B cell (primary cell): ENCODE measurements at regions not wholly inside any gene's neighbourhood (a gene's known extent, or its start where the extent isn't known, plus 50 kb on each side); places are given as distances from the start of the nearest gene placed in this dataset.

Experiments used
- ATAC-seq: fragments of 200-7000 bp; cut with Tn5 transposase; one replicate; pipeline ENCODE4 v1.10.0; 2021; ENCODE audit warnings: low read depth, mild to moderate bottlenecking, moderate number of reproducible peaks, moderate library complexity
- CTCF ChIA-PET: fragments of 350-600 bp; sonication (Branson Sonifier 250); formaldehyde crosslinking; loops from one replicate; lab custom pipeline; 2021; ENCODE audit warnings: antibody characterized with exemption, inconsistent platforms; lab: Charles Lee
- POLR2A ChIA-PET: fragments of 350-600 bp; sonication (Branson Sonifier 250); formaldehyde crosslinking; loops from one replicate; lab custom pipeline; 2021; ENCODE audit warnings: antibody characterized with exemption; lab: Charles Lee
- DNase-seq: peaks from one replicate; pipeline ENCODE4 v3.0.0; 2013
- H2AFZ ChIP-seq: 2 replicates; pipeline ENCODE4 v1.6.1; 2012; ENCODE audit warnings: mild to moderate bottlenecking, low read depth, low read length; ENCODE audit not compliant: insufficient read depth, poor library complexity, severe bottlenecking
- H3K27ac ChIP-seq, 2 donors: 1 replicate in 1 of 2; 2 replicates in 1 of 2; pipeline ENCODE4 v1.5.1; 2012 to 2013; ENCODE audit warnings: low read length in 2 of 2, mild to moderate bottlenecking in 2 of 2, moderate library complexity in 1 of 2
- H3K27me3 ChIP-seq, 4 experiments: fragments of 200-600 bp in 1 of 4; sonication (generic) in 1 of 4; replicated peaks in 1 of 4; 1 replicate in 2 of 4; 2 replicates in 2 of 4; pipeline versions ENCODE4 v1.6.1 to v1.7.0; 2013 to 2016; ENCODE audit warnings: low read length in 3 of 4, mild to moderate bottlenecking in 2 of 4, mixed read lengths in 1 of 4, moderate library complexity in 1 of 4; ENCODE audit not compliant: insufficient read depth in 4 of 4, control insufficient read depth in 3 of 4; ENCODE audit errors: control extremely low read depth in 1 of 4
- H3K36me3 ChIP-seq, 2 experiments: replicated peaks in 1 of 2; 1 replicate in 1 of 2; 2 replicates in 1 of 2; pipeline versions ENCODE4 v1.6.1 to v1.7.1; 2013; ENCODE audit warnings: low read length in 1 of 2; ENCODE audit not compliant: insufficient read depth in 2 of 2, control insufficient read depth in 1 of 2; ENCODE audit errors: control extremely low read depth in 1 of 2, extremely low read depth in 1 of 2
- H3K4me1 ChIP-seq, 2 donors: fragments of 200-600 bp in 1 of 2; sonication (generic) in 1 of 2; 1 replicate in 1 of 2; 2 replicates in 1 of 2; pipeline versions ENCODE4 v1.5.1 to v1.6.1; 2013 to 2017; ENCODE audit warnings: low read length in 2 of 2; ENCODE audit not compliant: control insufficient read depth in 2 of 2, insufficient read depth in 2 of 2
- H3K4me2 ChIP-seq: replicated peaks from 2 replicates; pipeline ENCODE3; 2012; ENCODE audit warnings: mild to moderate bottlenecking, low read depth, low read length; ENCODE audit not compliant: poor library complexity, severe bottlenecking
- H3K4me3 ChIP-seq, 5 experiments: fragments of 200-600 bp in 1 of 5; sonication (generic) in 1 of 5; 1 replicate in 3 of 5; 2 replicates in 2 of 5; pipeline versions ENCODE4 v1.5.1 to v1.7.0; 2011 to 2016; ENCODE audit warnings: low read length in 4 of 5, mild to moderate bottlenecking in 4 of 5, low read depth in 2 of 5, control low read depth in 1 of 5, moderate library complexity in 1 of 5; ENCODE audit not compliant: insufficient read depth in 1 of 5; ENCODE audit errors: control extremely low read depth in 1 of 5, extremely low read depth in 1 of 5
- H3K79me2 ChIP-seq: fragments of 200-600 bp; sonication (generic); one replicate; pipeline ENCODE4 v1.6.0; 2016; ENCODE audit warnings: low read length; ENCODE audit not compliant: control insufficient read depth, insufficient read depth
- H3K9ac ChIP-seq: fragments of 200-600 bp; sonication (generic); 2 replicates; pipeline ENCODE4 v1.6.1; 2017; ENCODE audit warnings: mild to moderate bottlenecking, low read length, moderate library complexity
- H3K9me3 ChIP-seq, 3 donors: one replicate each; pipeline versions ENCODE4 v1.6.1 to v1.7.1; 2013; ENCODE audit warnings: low read length in 2 of 3; ENCODE audit not compliant: control insufficient read depth in 2 of 3, insufficient read depth in 1 of 3; ENCODE audit errors: control extremely low read depth in 1 of 3
- H4K20me1 ChIP-seq: 2 replicates; pipeline ENCODE4 v1.6.0; 2012; ENCODE audit warnings: mild to moderate bottlenecking, low read length; ENCODE audit not compliant: insufficient read depth, control insufficient read depth, poor library complexity, severe bottlenecking
- H3K27ac Mint-ChIP-seq: one replicate; pipeline ENCODE4 v1.8.0; 2021; ENCODE audit warnings: mixed read lengths
- H3K27me3 Mint-ChIP-seq: one replicate; pipeline ENCODE4 v1.8.0; 2021; ENCODE audit warnings: mixed read lengths
- H3K4me1 Mint-ChIP-seq: one replicate; pipeline ENCODE4 v1.8.0; 2021; ENCODE audit warnings: mixed read lengths
- H3K4me3 Mint-ChIP-seq: one replicate; pipeline ENCODE4 v1.8.0; 2021; ENCODE audit warnings: mixed read lengths
- H3K9me3 Mint-ChIP-seq: one replicate; pipeline ENCODE4 v1.8.0; 2022; ENCODE audit warnings: mixed read lengths; ENCODE audit not compliant: insufficient read depth
- CTCF ChIP-seq: fragments of 200-600 bp; IDR thresholded peaks from one replicate; pipeline ENCODE4 v1.8.0; 2022; ENCODE audit warnings: antibody characterized with exemption, mild to moderate bottlenecking
- EZH2 ChIP-seq: IDR thresholded peaks from 2 replicates; pipeline ENCODE4 v1.6.1; 2012; ENCODE audit warnings: borderline replicate concordance, low read depth, mild to moderate bottlenecking, moderate library complexity, low read length; ENCODE audit not compliant: insufficient read depth, poor library complexity, severe bottlenecking
- WGBS: methylation state at CpG from one replicate; pipeline ENCODE4 v1.1.5; 2013; ENCODE audit warnings: missing lambda C conversion rate; ENCODE audit not compliant: insufficient coverage; 5-methylcytosine and 5-hydroxymethylcytosine counted together
- intact Hi-C: fragments of 100-400 bp; cut with micrococcal nuclease; formaldehyde crosslinking; loops from one replicate; pipeline ENCODE4 v1.10.0; 2022

- Histone ChIP-seq H3K9me3 (peaks cover 0 to 1% (median 0%) of the 10 kb centered on the region in 3 donors), H4K20me1 (no peaks in the 10 kb centered on the region), H3K9ac (no peak overlapping the region), H3K27ac (no peak overlapping the region), H3K4me2 (no peak overlapping the region), H3K4me3 (no peak overlapping the region), H3K27me3 (no peaks in the 10 kb centered on the region), H3K36me3 (no peaks in the 10 kb centered on the region), H2AFZ (no peak overlapping the region), H3K4me1 (no peaks in the 10 kb centered on the region), H3K79me2 (no peaks in the 10 kb centered on the region)
- TF ChIP-seq CTCF (no peak), EZH2 (no peak)
- ATAC-seq (no peak), DNase-seq (no peak)
- Mint-ChIP-seq H3K27ac (no peak overlapping the region), H3K27me3 (no peaks in the 10 kb centered on the region), H3K4me1 (no peaks in the 10 kb centered on the region), H3K9me3 (peaks cover 3% of the 10 kb centered on the region), H3K4me3 (no peak overlapping the region)
- POLR2A ChIA-PET: no interaction called here
- CTCF ChIA-PET: no interaction called here
- WGBS: no CpG with 5 or more reads among the region's 1 CpG
- intact Hi-C loops: no loop called here
Observed at GRCh38 chr3:110261141-110261540, 810.5 kb upstream of the NECTIN3 start.

- intact Hi-C loops: no loop called here
- Histone ChIP-seq H3K36me3 (no peaks in the 10 kb centered on the region), H3K4me3 (no peak overlapping the region), H2AFZ (no peak overlapping the region), H3K27me3 (no peaks in the 10 kb centered on the region), H3K27ac (no peak overlapping the region), H3K4me1 (no peaks in the 10 kb centered on the region), H3K9ac (no peak overlapping the region), H3K9me3 (peaks cover 0 to 1% (median 0%) of the 10 kb centered on the region in 3 donors), H3K79me2 (no peaks in the 10 kb centered on the region), H4K20me1 (no peaks in the 10 kb centered on the region), H3K4me2 (no peak overlapping the region)
- TF ChIP-seq CTCF (no peak), EZH2 (no peak)
- ChIA-PET CTCF (no interaction called here), POLR2A (no interaction called here)
- Mint-ChIP-seq H3K9me3 (peaks cover 3% of the 10 kb centered on the region), H3K4me1 (no peaks in the 10 kb centered on the region), H3K27ac (no peak overlapping the region), H3K27me3 (no peaks in the 10 kb centered on the region), H3K4me3 (no peak overlapping the region)
- DNase-seq: no peak
- WGBS: no CpG with 5 or more reads among the region's 4 CpGs
- ATAC-seq: no peak
Observed at GRCh38 chr3:110262896-110263295, 808.7 kb upstream of the NECTIN3 start.
